Vagina (tissue), 2 donors: ENCODE measurements at regions not wholly inside any gene's neighbourhood (a gene's known extent, or its start where the extent isn't known, plus 50 kb on each side); places are given as distances from the start of the nearest gene placed in this dataset.

ENCODE experiments used
- POLR2A ChIP-seq, 2 donors: fragments of 450-650 bp; IDR thresholded peaks; one replicate each; pipeline ENCODE4 v1.6.1; 2017; ENCODE audit warnings: antibody characterized with exemption in 2 of 2, mild to moderate bottlenecking in 2 of 2, moderate library complexity in 2 of 2
- POLR2AphosphoS5 ChIP-seq, 2 donors: sonication (generic); formaldehyde crosslinking; IDR thresholded peaks; one replicate each; pipeline ENCODE4 v1.9.0; 2017; ENCODE audit warnings: antibody characterized with exemption in 2 of 2, mild to moderate bottlenecking in 2 of 2, low read depth in 1 of 2; ENCODE audit not compliant: insufficient read depth in 1 of 2
- TF ChIP-seq, protein P1 (sequence below), 3 experiments: fragments of 450-650 bp in 2 of 3; fragments of 200-600 bp in 1 of 3; sonication (generic) in 1 of 3; IDR thresholded peaks; one replicate each; pipeline ENCODE4 v1.5.1; 2017 to 2019; ENCODE audit warnings: antibody characterized with exemption in 3 of 3, mild to moderate bottlenecking in 2 of 3, moderate library complexity in 2 of 3

DNA sequence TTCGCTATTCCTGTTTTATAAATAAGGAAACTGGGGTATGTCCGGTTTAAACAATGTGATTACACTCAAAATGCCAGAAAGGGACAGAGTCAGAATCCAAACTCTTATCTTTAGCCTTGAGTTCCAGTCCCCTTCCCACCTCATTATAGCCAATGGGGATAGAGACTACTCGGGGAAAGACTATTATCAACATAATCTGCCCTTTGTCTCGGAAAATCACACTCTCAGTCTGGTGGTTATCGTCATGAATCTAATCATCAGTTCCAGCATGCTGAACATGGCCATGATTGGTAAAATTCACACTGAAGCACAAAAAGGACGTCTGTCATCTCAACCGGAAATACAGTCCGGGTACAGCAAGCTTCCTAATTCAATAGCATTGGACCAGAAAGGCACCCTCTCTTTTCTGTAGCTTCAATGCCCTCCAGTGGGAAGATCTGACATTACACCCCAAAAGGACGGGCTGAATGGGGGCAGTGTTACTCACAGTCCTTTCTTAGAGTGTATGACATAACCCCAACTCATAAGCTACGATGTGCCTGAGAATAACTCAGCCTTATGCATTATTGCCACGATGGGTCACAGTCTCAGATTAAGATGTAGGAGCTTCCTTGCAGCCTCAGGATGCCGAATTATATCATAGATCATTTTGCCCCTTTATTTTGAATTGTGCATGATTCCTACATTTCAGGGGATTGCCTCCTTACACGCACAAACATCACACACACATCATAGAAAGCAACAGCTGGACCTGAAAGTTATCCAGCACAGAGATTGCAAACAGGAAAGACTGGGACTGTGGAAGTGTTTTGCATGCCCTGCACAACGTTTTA, 390.4 kb upstream of the LMCD1 start:
- TF ChIP-seq POLR2A (IDR thresholded peaks at IDR 0.05) (no peak), POLR2AphosphoS5 (IDR thresholded peaks at IDR 0.05; ENCODE audit: insufficient read depth in 1 of 2, low read depth in 1 of 2) (no peak)
- TF ChIP-seq, protein P1, sequence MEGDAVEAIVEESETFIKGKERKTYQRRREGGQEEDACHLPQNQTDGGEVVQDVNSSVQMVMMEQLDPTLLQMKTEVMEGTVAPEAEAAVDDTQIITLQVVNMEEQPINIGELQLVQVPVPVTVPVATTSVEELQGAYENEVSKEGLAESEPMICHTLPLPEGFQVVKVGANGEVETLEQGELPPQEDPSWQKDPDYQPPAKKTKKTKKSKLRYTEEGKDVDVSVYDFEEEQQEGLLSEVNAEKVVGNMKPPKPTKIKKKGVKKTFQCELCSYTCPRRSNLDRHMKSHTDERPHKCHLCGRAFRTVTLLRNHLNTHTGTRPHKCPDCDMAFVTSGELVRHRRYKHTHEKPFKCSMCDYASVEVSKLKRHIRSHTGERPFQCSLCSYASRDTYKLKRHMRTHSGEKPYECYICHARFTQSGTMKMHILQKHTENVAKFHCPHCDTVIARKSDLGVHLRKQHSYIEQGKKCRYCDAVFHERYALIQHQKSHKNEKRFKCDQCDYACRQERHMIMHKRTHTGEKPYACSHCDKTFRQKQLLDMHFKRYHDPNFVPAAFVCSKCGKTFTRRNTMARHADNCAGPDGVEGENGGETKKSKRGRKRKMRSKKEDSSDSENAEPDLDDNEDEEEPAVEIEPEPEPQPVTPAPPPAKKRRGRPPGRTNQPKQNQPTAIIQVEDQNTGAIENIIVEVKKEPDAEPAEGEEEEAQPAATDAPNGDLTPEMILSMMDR (IDR thresholded peaks at IDR 0.05): peak in 2 of 3 experiments; percentile 38 to 42
